ENCODE measurements at regions not wholly inside any gene's neighbourhood (a gene's known extent, or its start where the extent isn't known, plus 50 kb on each side); places are given as distances from the start of the nearest gene placed in this dataset.

GRCh38 chr9:107922260-107922659 is 432.7 kb upstream of the KLF4 start:
- ATAC-seq (ENCODE audit: low read depth) (peak; percentile 60), DNase-seq (no peak)
- ChIA-PET CTCF (no interaction called here), POLR2A (ENCODE audit: unreplicated experiment) (no interaction called here)
- Histone ChIP-seq H3K56ac (ENCODE audit: extremely low read depth, insufficient read depth, low read length) (no peak overlapping the region), H3K9me3 (ENCODE audit: control insufficient read depth, insufficient read depth, low read length) (no peaks in the 10 kb centered on the region), H2AFZ (replicated peaks; ENCODE audit: low read length, poor library complexity) (no peak overlapping the region), H3K4me2 (ENCODE audit: low read depth, low read length) (no peak overlapping the region), H3K9me1 (ENCODE audit: insufficient read depth, low read length) (no peaks in the 10 kb centered on the region), H4K91ac (ENCODE audit: insufficient read depth, low read depth, low read length) (no peak overlapping the region), H2BK15ac (ENCODE audit: low read depth, low read length) (no peak overlapping the region), H2BK5ac (ENCODE audit: low read depth, low read length, poor library complexity, severe bottlenecking) (no peak overlapping the region), H3K36me3 (ENCODE audit: control insufficient read depth, insufficient read depth, low read length) (no peaks in the 10 kb centered on the region), H4K8ac (ENCODE audit: low read depth in 2 of 2, low read length in 2 of 2) (no peak overlapping the region), H3K9ac (ENCODE audit: low read depth, low read length) (no peak overlapping the region), H3K18ac (ENCODE audit: low read depth, low read length) (no peak overlapping the region; the same call in 1 of the 2 replicates), H2BK20ac (ENCODE audit: low read depth, low read length) (no peak overlapping the region), H3K14ac (replicated peaks; ENCODE audit: low read depth, low read length) (no peak overlapping the region), H4K5ac (ENCODE audit: low read depth, low read length) (no peak overlapping the region), H2BK120ac (ENCODE audit: low read depth, low read length) (no peak overlapping the region), H3K4ac (ENCODE audit: low read depth, low read length) (no peak overlapping the region), H3K23ac (ENCODE audit: low read depth, low read length) (no peak overlapping the region), H2AK9ac (replicated peaks; ENCODE audit: low read depth, low read length, poor library complexity) (no peak overlapping the region), H3K27me3 (ENCODE audit: control insufficient read depth, insufficient read depth, low read length) (no peaks in the 10 kb centered on the region; the same call in 1 of the 2 replicates), H3K27ac (ENCODE audit: insufficient read depth, low read length) (no peak overlapping the region), H3K79me1 (ENCODE audit: low read depth in 1 of 2, low read length in 2 of 2) (no peaks in the 10 kb centered on the region), H2AK5ac (ENCODE audit: low read depth, low read length) (no peak overlapping the region), H3K4me1 (ENCODE audit: control insufficient read depth, insufficient read depth, low read length) (no peaks in the 10 kb centered on the region; the same call in 1 of the 2 replicates), H4K20me1 (ENCODE audit: insufficient read depth, low read length) (no peaks in the 10 kb centered on the region), H3K4me3 (ENCODE audit: insufficient read depth, low read depth, low read length) (no peak overlapping the region)
- in situ Hi-C loops (cut with MboI; ENCODE audit: low sequenced_read_pairs): no loop called here
- WGBS, 2 experiments (ENCODE audit: extremely low coverage in 2 of 2, insufficient read length in 1 of 2): no CpG with 5 or more reads among the region's 1 CpG
- BruUV-seq (replicated peaks): no TSS peak
- TF ChIP-seq RAD21 (IDR thresholded peaks at IDR 0.05; ENCODE audit: low read length) (no peak), NFE2L2 (IDR thresholded peaks at IDR 0.05; ENCODE audit: low read depth, low read length) (no peak), POLR2A (IDR thresholded peaks at IDR 0.05; ENCODE audit: low read depth, low read length) (no peak), SMC3 (IDR thresholded peaks at IDR 0.05; ENCODE audit: low read depth, low read length) (no peak), CEBPB (IDR thresholded peaks at IDR 0.05; ENCODE audit: low read depth, low read length) (no peak), MAZ (IDR thresholded peaks at IDR 0.05; ENCODE audit: borderline replicate concordance, low read depth, low read length) (no peak), RFX5 (IDR thresholded peaks at IDR 0.05; ENCODE audit: low read depth, low read length) (no peak), CTCF (conservative IDR thresholded peaks at IDR 0.05; ENCODE audit: low read depth, low read length) (no peak), MAFK (IDR thresholded peaks at IDR 0.05; ENCODE audit: low read depth, low read length) (no peak), USF2 (IDR thresholded peaks at IDR 0.05; ENCODE audit: low read depth, low read length) (no peak), ELK1 (IDR thresholded peaks at IDR 0.05; ENCODE audit: borderline replicate concordance, low read depth, low read length) (no peak)
- dilution Hi-C loops (cut with HindIII; ENCODE audit: low sequenced_read_pairs, unreplicated experiment): no loop called here
- intact Hi-C loops (cut with micrococcal nuclease): no loop called here
